Stomach (tissue), 4 donors: ENCODE measurements at regions not wholly inside any gene's neighbourhood (a gene's known extent, or its start where the extent isn't known, plus 50 kb on each side); places are given as distances from the start of the nearest gene placed in this dataset.
"Not testable (repeated sequence)": the region's sequence is repeated elsewhere in the genome, so short reads cannot be mapped to it uniquely, and the experiment has no call there.

ENCODE experiments used
- EP300 ChIP-seq: sonication (generic); formaldehyde crosslinking; IDR thresholded peaks from one replicate; pipeline ENCODE4 v1.6.1; 2017; ENCODE audit warnings: antibody characterized with exemption
- POLR2AphosphoS5 ChIP-seq, 3 donors: sonication (generic); formaldehyde crosslinking; IDR thresholded peaks; one replicate each; pipeline ENCODE4 v1.6.1; 2016; ENCODE audit warnings: antibody characterized with exemption in 3 of 3
- TF ChIP-seq, protein P1 (sequence below), 7 experiments: fragments of 450-650 bp in 4 of 7; fragments of 200-600 bp in 3 of 7; sonication (generic) in 3 of 7; IDR thresholded peaks; one replicate each; pipeline ENCODE4 v1.5.1; 2016 to 2019; ENCODE audit warnings: antibody characterized with exemption in 7 of 7, control low read depth in 2 of 7, mild to moderate bottlenecking in 1 of 7

DNA sequence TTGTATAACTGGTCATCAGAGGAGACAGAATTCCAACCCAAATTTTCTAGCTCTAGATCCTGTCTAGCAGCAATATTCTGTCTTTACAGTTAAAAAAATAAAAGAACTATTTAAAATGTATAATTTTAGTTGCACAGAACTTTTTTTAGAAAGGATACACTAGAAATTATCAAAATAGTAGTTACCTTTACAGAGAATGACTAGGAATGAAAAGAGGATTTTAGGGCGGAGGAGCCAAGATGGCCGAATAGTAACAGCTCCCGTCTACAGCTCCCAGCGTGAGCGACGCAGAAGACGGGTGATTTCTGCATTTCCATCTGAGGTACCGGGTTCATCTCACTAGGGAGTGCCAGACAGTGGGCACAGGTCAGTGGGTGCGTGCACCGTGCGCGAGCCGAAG lies 66.3 kb downstream of the FEZF1 start:
- TF ChIP-seq, protein P1, sequence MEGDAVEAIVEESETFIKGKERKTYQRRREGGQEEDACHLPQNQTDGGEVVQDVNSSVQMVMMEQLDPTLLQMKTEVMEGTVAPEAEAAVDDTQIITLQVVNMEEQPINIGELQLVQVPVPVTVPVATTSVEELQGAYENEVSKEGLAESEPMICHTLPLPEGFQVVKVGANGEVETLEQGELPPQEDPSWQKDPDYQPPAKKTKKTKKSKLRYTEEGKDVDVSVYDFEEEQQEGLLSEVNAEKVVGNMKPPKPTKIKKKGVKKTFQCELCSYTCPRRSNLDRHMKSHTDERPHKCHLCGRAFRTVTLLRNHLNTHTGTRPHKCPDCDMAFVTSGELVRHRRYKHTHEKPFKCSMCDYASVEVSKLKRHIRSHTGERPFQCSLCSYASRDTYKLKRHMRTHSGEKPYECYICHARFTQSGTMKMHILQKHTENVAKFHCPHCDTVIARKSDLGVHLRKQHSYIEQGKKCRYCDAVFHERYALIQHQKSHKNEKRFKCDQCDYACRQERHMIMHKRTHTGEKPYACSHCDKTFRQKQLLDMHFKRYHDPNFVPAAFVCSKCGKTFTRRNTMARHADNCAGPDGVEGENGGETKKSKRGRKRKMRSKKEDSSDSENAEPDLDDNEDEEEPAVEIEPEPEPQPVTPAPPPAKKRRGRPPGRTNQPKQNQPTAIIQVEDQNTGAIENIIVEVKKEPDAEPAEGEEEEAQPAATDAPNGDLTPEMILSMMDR (IDR thresholded peaks at IDR 0.05): not testable (repeated sequence)
- not testable (repeated sequence) for TF ChIP-seq POLR2AphosphoS5 (IDR thresholded peaks at IDR 0.05); EP300
